Fibroblast of lung (primary cell): ENCODE measurements at regions not wholly inside any gene's neighbourhood (a gene's known extent, or its start where the extent isn't known, plus 50 kb on each side); places are given as distances from the start of the nearest gene placed in this dataset.

Experiments used
- EZH2 ChIP-seq: IDR thresholded peaks from 2 replicates; pipeline ENCODE4 v1.5.1; 2012; ENCODE audit warnings: low read length, control low read depth, mild to moderate bottlenecking; ENCODE audit errors: missing control alignments
- TF ChIP-seq, protein P1 (sequence below), 2 donors: IDR thresholded peaks in 1 of 2; conservative IDR thresholded peaks in 1 of 2; 1 replicate in 1 of 2; 2 replicates in 1 of 2; pipeline ENCODE4 v1.5.1; 2011 to 2012; ENCODE audit warnings: low read length in 2 of 2, control low read depth in 1 of 2, inconsistent platforms in 1 of 2, low read depth in 1 of 2, mild to moderate bottlenecking in 1 of 2

DNA sequence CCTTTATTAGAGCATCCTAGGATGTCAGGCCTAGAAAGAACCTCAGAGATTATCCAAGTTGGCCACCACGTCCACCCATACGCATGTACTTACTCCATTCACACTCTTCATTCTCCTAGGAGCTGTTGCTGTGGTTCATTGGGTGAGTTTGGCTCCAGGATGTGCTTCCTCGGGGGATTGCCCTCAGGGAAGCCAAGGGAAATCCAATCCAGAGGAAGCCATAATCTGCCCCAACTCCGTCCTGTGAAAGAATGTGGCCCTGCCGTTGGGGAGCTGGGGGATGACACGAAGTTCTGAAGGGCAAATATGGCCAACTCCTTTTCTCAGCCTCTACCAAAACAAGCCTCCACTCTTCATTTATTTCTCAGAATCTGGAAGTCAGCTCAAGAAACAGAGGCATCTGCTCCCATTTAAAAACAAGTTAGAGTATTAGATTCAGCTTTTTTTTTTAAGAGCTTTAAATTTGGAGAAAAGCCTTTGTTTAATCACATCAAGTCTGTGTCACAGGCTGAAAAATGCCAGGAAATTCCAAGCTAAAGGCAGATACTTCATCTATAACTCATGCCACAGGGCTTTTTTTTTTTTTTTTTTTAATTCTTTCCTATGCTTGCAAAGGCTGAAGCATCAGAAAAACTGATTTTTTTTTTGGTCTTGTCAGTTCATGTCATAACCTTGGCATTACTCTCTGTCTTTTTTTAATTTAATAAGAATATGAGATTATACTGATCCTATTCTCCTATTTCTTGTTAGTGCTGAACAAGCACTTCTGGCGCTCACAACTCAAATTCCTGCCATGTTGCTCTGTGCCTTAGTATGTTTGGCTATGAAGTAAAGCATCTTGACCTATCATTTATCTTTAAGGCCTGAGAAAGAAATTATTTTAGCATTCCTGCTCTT lies 480.9 kb upstream of the MARCKS start:
- TF ChIP-seq, protein P1, sequence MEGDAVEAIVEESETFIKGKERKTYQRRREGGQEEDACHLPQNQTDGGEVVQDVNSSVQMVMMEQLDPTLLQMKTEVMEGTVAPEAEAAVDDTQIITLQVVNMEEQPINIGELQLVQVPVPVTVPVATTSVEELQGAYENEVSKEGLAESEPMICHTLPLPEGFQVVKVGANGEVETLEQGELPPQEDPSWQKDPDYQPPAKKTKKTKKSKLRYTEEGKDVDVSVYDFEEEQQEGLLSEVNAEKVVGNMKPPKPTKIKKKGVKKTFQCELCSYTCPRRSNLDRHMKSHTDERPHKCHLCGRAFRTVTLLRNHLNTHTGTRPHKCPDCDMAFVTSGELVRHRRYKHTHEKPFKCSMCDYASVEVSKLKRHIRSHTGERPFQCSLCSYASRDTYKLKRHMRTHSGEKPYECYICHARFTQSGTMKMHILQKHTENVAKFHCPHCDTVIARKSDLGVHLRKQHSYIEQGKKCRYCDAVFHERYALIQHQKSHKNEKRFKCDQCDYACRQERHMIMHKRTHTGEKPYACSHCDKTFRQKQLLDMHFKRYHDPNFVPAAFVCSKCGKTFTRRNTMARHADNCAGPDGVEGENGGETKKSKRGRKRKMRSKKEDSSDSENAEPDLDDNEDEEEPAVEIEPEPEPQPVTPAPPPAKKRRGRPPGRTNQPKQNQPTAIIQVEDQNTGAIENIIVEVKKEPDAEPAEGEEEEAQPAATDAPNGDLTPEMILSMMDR (conservative IDR thresholded peaks at IDR 0.05 in 1 of 2, IDR thresholded peaks at IDR 0.05 in 1 of 2; ENCODE audit: low read depth in 1 of 2, low read length in 2 of 2) = no peak
- no peak for TF ChIP-seq EZH2
